Pancreas (tissue), 10 donors: ENCODE measurements at regions not wholly inside any gene's neighbourhood (a gene's known extent, or its start where the extent isn't known, plus 50 kb on each side); places are given as distances from the start of the nearest gene placed in this dataset.

ENCODE experiments used
- ATAC-seq, 4 donors: fragments of 200-7000 bp; cut with Tn5 transposase; one replicate each; pipeline versions ENCODE4 v1.8.0 to v1.9.1; 2020; ENCODE audit warnings: mild to moderate bottlenecking in 4 of 4, moderate library complexity in 4 of 4
- DNase-seq, 6 donors: peaks; one replicate each; pipeline ENCODE4 v3.0.0-alpha.2; 2020
- FAIRE-seq: peaks from 2 replicates; lab custom pipeline; 2012; peaks lifted over from hg19 to GRCh38; lab: Jason Lieb, UNC
- H3K27ac ChIP-seq, 4 donors: fragments of 200-600 bp; sonication (generic); 1 replicate in 3 of 4; 2 replicates in 1 of 4; pipeline versions ENCODE4 v1.5.0 to v1.8.0; 2020
- H3K27me3 ChIP-seq, 4 donors: fragments of 200-600 bp; one replicate each; pipeline ENCODE4 v1.8.0; 2021
- H3K36me3 ChIP-seq, 3 donors: fragments of 200-600 bp; sonication (generic) in 1 of 3; one replicate each; pipeline versions ENCODE4 v1.5.0 to v1.8.0; 2020 to 2021
- H3K4me1 ChIP-seq, 3 donors: fragments of 200-600 bp; one replicate each; pipeline ENCODE4 v1.8.0; 2021
- H3K4me3 ChIP-seq, 4 donors: fragments of 200-600 bp; sonication (generic) in 2 of 4; one replicate each; pipeline versions ENCODE4 v1.5.0 to v1.8.0; 2020 to 2021
- H3K9me3 ChIP-seq, 4 donors: fragments of 200-600 bp; one replicate each; pipeline ENCODE4 v1.8.0; 2021
- WGBS, 2 donors: extraction: QIAGEN DNeasy Blood & Tissue Kit; methylation state at CpG; one replicate each; pipeline ENCODE4 v1.1.7; 2013; 5-methylcytosine and 5-hydroxymethylcytosine counted together
- intact Hi-C, 3 donors: fragments of 100-400 bp; cut with DNase I; formaldehyde crosslinking; loops; one replicate each; pipeline versions ENCODE4 v1.11.1 to v1.14.2; 2022
- TF ChIP-seq, protein P1 (sequence below), 4 donors: fragments of 200-600 bp; sonication (generic) in 3 of 4; IDR thresholded peaks; one replicate each; pipeline versions ENCODE4 v1.5.0 to v1.8.0; 2021; ENCODE audit warnings: antibody characterized with exemption in 4 of 4
- donor health status: healthy with polysubstance abuse.
- donor health status: DM: no; HTN: no; CAD: no; lungs with moderate emphysema.
- donor health status: DM: no; HTN: no; CAD: no.
- donor health status: control.
- donor health status: control.
- donor health status: Bipolar disorder and iron deficiency.
- donor health status: DM: yes; HTN: yes; CAD: no.
- donor health status: DM: no; HTN: no; CAD: no.
- donor health status: DM: no; HTN: no; CAD: no.
- donor health status: DM: yes; HTN: yes; CAD: no.

DNA sequence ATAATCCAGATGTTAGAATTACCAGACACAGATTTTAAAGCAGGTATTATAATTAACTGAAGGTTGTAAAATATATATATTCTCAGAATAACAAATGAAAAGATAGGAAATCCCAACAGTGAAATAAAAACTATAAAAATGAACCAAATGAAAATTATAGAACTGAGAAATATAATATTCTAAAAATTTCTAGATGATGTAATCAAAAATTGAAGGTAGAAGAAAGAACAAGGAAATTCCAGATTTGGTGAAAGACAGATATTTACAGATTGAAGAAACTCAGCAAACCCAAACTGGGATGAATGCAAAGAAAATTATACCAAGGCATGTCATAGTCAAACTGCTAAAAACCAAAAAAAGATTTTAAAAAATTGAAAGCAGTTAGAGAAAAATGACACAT, 729.4 kb downstream of the MATN1 start:
- DNase-seq, result no peak
- intact Hi-C loops, result no loop called here
- H3K4me1 ChIP-seq, result no peaks in the 10 kb centered on the region
- peaks cover 0 to 6% (median 0%) of the 10 kb centered on the region in 4 donors for H3K27me3 ChIP-seq
- FAIRE-seq, result no peak
- no peak overlapping the region for H3K4me3 ChIP-seq
- TF ChIP-seq, protein P1, sequence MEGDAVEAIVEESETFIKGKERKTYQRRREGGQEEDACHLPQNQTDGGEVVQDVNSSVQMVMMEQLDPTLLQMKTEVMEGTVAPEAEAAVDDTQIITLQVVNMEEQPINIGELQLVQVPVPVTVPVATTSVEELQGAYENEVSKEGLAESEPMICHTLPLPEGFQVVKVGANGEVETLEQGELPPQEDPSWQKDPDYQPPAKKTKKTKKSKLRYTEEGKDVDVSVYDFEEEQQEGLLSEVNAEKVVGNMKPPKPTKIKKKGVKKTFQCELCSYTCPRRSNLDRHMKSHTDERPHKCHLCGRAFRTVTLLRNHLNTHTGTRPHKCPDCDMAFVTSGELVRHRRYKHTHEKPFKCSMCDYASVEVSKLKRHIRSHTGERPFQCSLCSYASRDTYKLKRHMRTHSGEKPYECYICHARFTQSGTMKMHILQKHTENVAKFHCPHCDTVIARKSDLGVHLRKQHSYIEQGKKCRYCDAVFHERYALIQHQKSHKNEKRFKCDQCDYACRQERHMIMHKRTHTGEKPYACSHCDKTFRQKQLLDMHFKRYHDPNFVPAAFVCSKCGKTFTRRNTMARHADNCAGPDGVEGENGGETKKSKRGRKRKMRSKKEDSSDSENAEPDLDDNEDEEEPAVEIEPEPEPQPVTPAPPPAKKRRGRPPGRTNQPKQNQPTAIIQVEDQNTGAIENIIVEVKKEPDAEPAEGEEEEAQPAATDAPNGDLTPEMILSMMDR (IDR thresholded peaks at IDR 0.05), result no peak
- H3K9me3 ChIP-seq, result no peaks in the 10 kb centered on the region
- ATAC-seq, result no peak
- H3K36me3 ChIP-seq, result no peaks in the 10 kb centered on the region
- H3K27ac ChIP-seq, result no peak overlapping the region

DNA sequence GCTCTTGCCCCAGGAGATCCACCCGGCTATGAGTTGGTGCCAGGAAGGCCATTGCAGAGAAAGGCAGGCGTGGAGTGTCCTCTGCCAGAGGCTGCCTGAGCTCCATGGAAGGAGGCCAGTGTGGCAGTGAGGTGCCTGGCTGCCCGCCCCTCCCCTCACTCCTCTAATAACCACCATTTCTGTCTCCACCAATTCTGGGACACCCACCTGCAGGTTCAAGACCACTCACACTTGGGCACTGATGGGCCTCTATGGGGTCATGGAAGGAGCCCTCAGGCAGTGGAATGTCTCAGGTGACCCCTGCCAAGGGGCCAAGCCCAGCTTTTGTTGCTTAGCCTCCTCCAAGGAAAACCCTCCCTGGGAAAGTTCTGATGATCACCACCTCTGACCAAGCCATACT, 731.6 kb downstream of the MATN1 start:
- intact Hi-C loops, result no loop called here
- no peak for FAIRE-seq
- Histone ChIP-seq H3K27ac (no peak overlapping the region), H3K9me3 (no peaks in the 10 kb centered on the region), H3K4me3 (no peak overlapping the region), H3K4me1 (no peaks in the 10 kb centered on the region), H3K36me3 (no peaks in the 10 kb centered on the region), H3K27me3 (peaks cover 0 to 6% (median 0%) of the 10 kb centered on the region in 4 donors)
- 81 to 83% methylated on average over 3 of the region's 3 CpGs for WGBS, 2 donors
- DNase-seq, result no peak
- no peak for ATAC-seq
- TF ChIP-seq, protein P1 (IDR thresholded peaks at IDR 0.05), result no peak

DNA sequence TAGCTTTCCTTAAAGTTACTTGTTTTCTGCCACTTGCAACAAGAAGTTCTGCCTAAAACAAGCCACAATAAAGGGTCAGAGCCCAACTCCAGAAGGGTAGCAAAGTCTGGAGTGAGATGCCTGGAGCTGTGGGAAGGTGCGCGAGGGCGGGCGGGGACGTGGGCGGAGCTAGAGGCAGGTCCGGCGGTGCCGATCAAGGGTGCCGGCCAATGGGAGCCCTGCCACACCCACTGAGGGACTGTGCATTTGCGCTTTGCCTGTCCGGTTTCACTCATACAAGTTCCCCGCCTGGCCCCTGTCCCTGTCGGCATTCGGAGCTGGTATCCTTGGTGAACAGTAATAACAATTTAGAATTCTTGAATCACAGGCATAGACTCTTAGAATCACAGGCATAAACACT, 732.4 kb downstream of the MATN1 start:
- no peaks in the 10 kb centered on the region for H3K36me3 ChIP-seq
- intact Hi-C loops, result no loop called here
- no peak overlapping the region for H3K4me3 ChIP-seq
- DNase-seq (peak in 2 of 6 donors; percentile 11 to 21), ATAC-seq (peak in 2 of 4 donors; percentile 52 to 80), FAIRE-seq (no peak)
- WGBS, 2 donors, result 47 to 50% methylated on average over 15 of the region's 15 CpGs
- H3K9me3 ChIP-seq, result no peaks in the 10 kb centered on the region
- peaks cover 0 to 6% (median 0%) of the 10 kb centered on the region in 4 donors for H3K27me3 ChIP-seq
- H3K4me1 ChIP-seq, result no peaks in the 10 kb centered on the region
- H3K27ac ChIP-seq, result no peak overlapping the region
- TF ChIP-seq, protein P1 (IDR thresholded peaks at IDR 0.05), result no peak

DNA sequence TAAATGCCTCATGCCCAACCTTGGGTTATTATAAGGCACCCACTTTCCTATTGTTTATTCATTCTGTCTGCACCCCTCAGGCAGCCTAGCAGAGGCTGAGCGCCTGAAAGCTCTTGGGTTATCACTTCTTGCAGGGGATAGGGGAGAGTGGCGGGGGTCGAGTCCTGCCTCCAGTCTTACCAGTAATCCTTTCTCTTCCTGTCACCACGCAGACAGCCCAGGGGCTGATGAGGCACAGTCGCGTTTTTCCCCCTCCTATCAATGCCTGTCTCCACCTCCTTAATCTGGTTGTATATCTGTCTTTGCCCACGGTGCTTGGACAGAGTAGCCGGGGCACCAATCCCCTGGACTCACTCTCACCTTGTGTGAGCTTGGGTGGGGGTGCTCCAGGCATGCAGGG, 733.1 kb downstream of the MATN1 start:
- H3K4me1 ChIP-seq, result peaks cover 0 to 6% (median 0%) of the 10 kb centered on the region in 3 donors
- ATAC-seq, result no peak
- no peaks in the 10 kb centered on the region for H3K36me3 ChIP-seq
- H3K27ac ChIP-seq, result no peak overlapping the region
- H3K4me3 ChIP-seq, result no peak overlapping the region
- 62 to 71% methylated on average over 8 of the region's 8 CpGs for WGBS, 2 donors
- no peaks in the 10 kb centered on the region for H3K9me3 ChIP-seq
- no peak for FAIRE-seq
- peaks cover 0 to 6% (median 0%) of the 10 kb centered on the region in 4 donors for H3K27me3 ChIP-seq
- no peak for DNase-seq
- TF ChIP-seq, protein P1 (IDR thresholded peaks at IDR 0.05), result no peak
- intact Hi-C loops, result no loop called here

DNA sequence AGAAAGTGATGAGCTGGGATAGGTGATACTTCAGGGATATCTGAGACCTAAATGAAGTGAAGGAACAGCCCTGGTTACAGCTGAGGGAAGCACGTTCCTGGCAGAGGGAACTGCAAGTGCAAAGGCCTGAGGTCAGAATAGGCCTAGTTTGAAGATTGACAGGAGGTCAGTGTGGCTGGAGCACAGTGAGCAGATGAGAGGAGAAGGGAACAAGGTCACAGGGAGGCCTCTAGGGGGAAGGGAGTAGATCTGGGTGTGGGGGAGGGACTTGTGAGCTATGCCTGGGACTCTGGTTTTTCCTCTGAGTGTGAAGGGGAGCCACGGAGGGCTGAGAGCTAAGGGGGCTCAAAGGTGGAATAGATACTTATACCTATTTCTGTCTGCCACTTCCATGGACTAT, 736.4 kb downstream of the MATN1 start:
- TF ChIP-seq, protein P1 (IDR thresholded peaks at IDR 0.05), result no peak
- WGBS, 2 donors, result 64 to 68% methylated on average over 2 of the region's 2 CpGs
- ATAC-seq, result peak in 2 of 4 donors; percentile 34 to 66
- Histone ChIP-seq H3K4me3 (no peak overlapping the region), H3K27me3 (peaks cover 0 to 6% (median 0%) of the 10 kb centered on the region in 4 donors), H3K36me3 (no peaks in the 10 kb centered on the region), H3K4me1 (peaks cover 0 to 21% (median 8%) of the 10 kb centered on the region in 3 donors), H3K27ac (no peak overlapping the region), H3K9me3 (no peaks in the 10 kb centered on the region)
- intact Hi-C loops, result no loop called here
- no peak for DNase-seq
- FAIRE-seq, result no peak
